H1 (cell line): ENCODE measurements at regions not wholly inside any gene's neighbourhood (a gene's known extent, or its start where the extent isn't known, plus 50 kb on each side); places are given as distances from the start of the nearest gene placed in this dataset.

Source experiments
- CTCF ChIA-PET: fragments of 300-600 bp; sonication (Branson Sonifier 250); formaldehyde crosslinking; loops from one replicate; lab custom pipeline; 2021; ENCODE audit not compliant: partially characterized antibody; lab: Charles Lee
- POLR2A ChIA-PET: fragments of 300-600 bp; sonication (Branson Sonifier 250); formaldehyde crosslinking; loops from one replicate; lab custom pipeline; 2021; ENCODE audit warnings: inconsistent platforms; ENCODE audit not compliant: partially characterized antibody; lab: Charles Lee
- DNase-seq, 2 experiments: peaks; one replicate each; pipeline versions ENCODE4 v3.0.0 to v3.0.0-alpha.2; 2010 to 2022; ENCODE audit warnings: low spot score in 2 of 2, low read depth in 1 of 2, mixed read lengths in 1 of 2
- FAIRE-seq: peaks from 2 replicates; lab custom pipeline; 2011; peaks lifted over from hg19 to GRCh38; lab: Jason Lieb, UNC
- H2AFZ ChIP-seq: 2 replicates; pipeline ENCODE4 v1.8.1; 2012; ENCODE audit warnings: low read length, inconsistent platforms
- H2AK5ac ChIP-seq: 2 replicates; pipeline ENCODE4 v1.6.1; 2013; ENCODE audit warnings: low read depth, low read length
- H2BK120ac ChIP-seq: replicated peaks from 2 replicates; pipeline ENCODE3; 2013; ENCODE audit warnings: low read depth, low read length, inconsistent platforms
- H2BK12ac ChIP-seq: 2 replicates; pipeline ENCODE4 v1.6.1; 2013; ENCODE audit warnings: low read depth, low read length
- H2BK15ac ChIP-seq: 2 replicates; pipeline ENCODE4 v1.6.1; 2013; ENCODE audit warnings: low read length
- H2BK20ac ChIP-seq: 2 replicates; pipeline ENCODE4 v1.6.1; 2013; ENCODE audit warnings: low read length
- H2BK5ac ChIP-seq: 2 replicates; pipeline ENCODE4 v1.6.1; 2013; ENCODE audit warnings: low read depth, low read length
- H3K14ac ChIP-seq: 2 replicates; pipeline ENCODE4 v1.6.1; 2013; ENCODE audit warnings: inconsistent platforms; ENCODE audit not compliant: insufficient read length
- H3K18ac ChIP-seq: 2 replicates; pipeline ENCODE4 v1.6.1; 2013; ENCODE audit warnings: low read length; ENCODE audit errors: extremely low read depth
- H3K23ac ChIP-seq: 2 replicates; pipeline ENCODE4 v1.6.1; 2013; ENCODE audit warnings: inconsistent platforms; ENCODE audit not compliant: insufficient read length
- H3K23me2 ChIP-seq: 2 replicates; pipeline ENCODE4 v1.6.1; 2013; ENCODE audit warnings: low read depth, low read length
- H3K27ac ChIP-seq: 2 replicates; pipeline ENCODE4 v1.6.1; 2011; ENCODE audit warnings: low read depth, low read length, inconsistent platforms
- H3K27me3 ChIP-seq, 4 experiments: replicated peaks in 1 of 4; 1 replicate in 1 of 4; 2 replicates in 3 of 4; pipeline versions ENCODE4 v1.6.1 to v1.8.1; 2011 to 2013; ENCODE audit warnings: low read length in 3 of 4, mild to moderate bottlenecking in 3 of 4, inconsistent platforms in 2 of 4, mixed read lengths in 2 of 4, moderate library complexity in 1 of 4; ENCODE audit not compliant: control insufficient read depth in 3 of 4, insufficient read depth in 3 of 4; ENCODE audit errors: extremely low read depth in 1 of 4
- H3K36me3 ChIP-seq, 4 experiments: 2 replicates each; pipeline versions ENCODE4 v1.6.1 to v1.8.1; 2011 to 2013; ENCODE audit warnings: mild to moderate bottlenecking in 4 of 4, low read length in 3 of 4, moderate library complexity in 2 of 4, control low read depth in 1 of 4, inconsistent platforms in 1 of 4; ENCODE audit not compliant: insufficient read depth in 4 of 4, control insufficient read depth in 2 of 4
- H3K4ac ChIP-seq: replicated peaks from 2 replicates; pipeline ENCODE3; 2013; ENCODE audit warnings: low read length, low read depth, mixed read lengths, inconsistent platforms; ENCODE audit not compliant: insufficient read length
- H3K4me1 ChIP-seq, 4 experiments: replicated peaks in 1 of 4; 1 replicate in 1 of 4; 2 replicates in 3 of 4; pipeline versions ENCODE4 v1.6.1 to v1.8.1; 2011 to 2013; ENCODE audit warnings: low read length in 3 of 4, inconsistent platforms in 2 of 4, mixed read lengths in 1 of 4; ENCODE audit not compliant: insufficient read depth in 4 of 4, control insufficient read depth in 3 of 4
- H3K4me2 ChIP-seq, 2 experiments: 2 replicates each; pipeline versions ENCODE4 v1.6.1 to v1.8.1; 2011 to 2013; ENCODE audit warnings: low read depth in 2 of 2, low read length in 2 of 2, control low read depth in 1 of 2, inconsistent platforms in 1 of 2, mild to moderate bottlenecking in 1 of 2; ENCODE audit not compliant: insufficient read depth in 1 of 2
- H3K4me3 ChIP-seq, 4 experiments: fragments of 200-600, 300-600 bp in 1 of 4; sonication (generic), shearing (Covaris generic), sonication (Bioruptor Twin) in 1 of 4; 2 replicates each; pipeline versions ENCODE4 v1.5.1 to v1.8.1; 2011 to 2016; ENCODE audit warnings: low read length in 4 of 4, low read depth in 3 of 4, control low read depth in 2 of 4, inconsistent platforms in 2 of 4, mild to moderate bottlenecking in 2 of 4, mixed read lengths in 1 of 4, moderate library complexity in 1 of 4; ENCODE audit not compliant: insufficient read depth in 2 of 4; ENCODE audit errors: extremely low read depth in 1 of 4
- H3K56ac ChIP-seq: replicated peaks from 2 replicates; pipeline ENCODE3; 2013; ENCODE audit warnings: low read depth, mild to moderate bottlenecking, mixed read lengths, low read length, inconsistent platforms; ENCODE audit not compliant: insufficient read length
- H3K79me1 ChIP-seq: 2 replicates; pipeline ENCODE4 v1.6.1; 2013; ENCODE audit warnings: low read depth, low read length, control low read depth
- H3K79me2 ChIP-seq, 2 experiments: 2 replicates each; pipeline versions ENCODE4 v1.6.1 to v1.8.1; 2012 to 2013; ENCODE audit warnings: low read length in 2 of 2, mild to moderate bottlenecking in 2 of 2, inconsistent platforms in 1 of 2; ENCODE audit not compliant: insufficient read depth in 2 of 2, control insufficient read depth in 1 of 2
- H3K9ac ChIP-seq, 4 experiments: replicated peaks in 1 of 4; 1 replicate in 1 of 4; 2 replicates in 3 of 4; pipeline versions ENCODE4 v1.6.1 to v1.8.1; 2011 to 2013; ENCODE audit warnings: low read depth in 3 of 4, low read length in 3 of 4, control low read depth in 2 of 4, mild to moderate bottlenecking in 2 of 4, moderate library complexity in 2 of 4, inconsistent platforms in 1 of 4; ENCODE audit errors: extremely low read depth in 1 of 4
- H3K9me3 ChIP-seq, 2 experiments: 2 replicates each; pipeline versions ENCODE4 v1.6.1 to v1.8.1; 2012 to 2013; ENCODE audit warnings: mild to moderate bottlenecking in 2 of 2, moderate library complexity in 2 of 2, control low read depth in 1 of 2, inconsistent platforms in 1 of 2, low read depth in 1 of 2, low read length in 1 of 2, mixed read lengths in 1 of 2; ENCODE audit not compliant: insufficient read depth in 2 of 2
- H4K20me1 ChIP-seq, 2 experiments: replicated peaks in 1 of 2; 2 replicates each; pipeline versions ENCODE3 to v1.8.1; 2011 to 2013; ENCODE audit warnings: inconsistent platforms in 2 of 2, low read length in 2 of 2, mild to moderate bottlenecking in 1 of 2; ENCODE audit not compliant: insufficient read depth in 2 of 2, control insufficient read depth in 1 of 2
- H4K5ac ChIP-seq: 2 replicates; pipeline ENCODE4 v1.6.1; 2013; ENCODE audit warnings: low read length, low read depth, mixed read lengths, inconsistent platforms; ENCODE audit not compliant: insufficient read length
- H4K8ac ChIP-seq: 2 replicates; pipeline ENCODE4 v1.8.0; 2013; ENCODE audit warnings: mild to moderate bottlenecking, moderate library complexity, low read length, inconsistent platforms; ENCODE audit not compliant: insufficient read depth; ENCODE audit errors: extremely low read depth
- H4K91ac ChIP-seq: replicated peaks from 2 replicates; pipeline ENCODE3; 2013; ENCODE audit warnings: low read length, mixed read lengths, inconsistent platforms; ENCODE audit not compliant: insufficient read length
- ATF3 ChIP-seq: IDR thresholded peaks from 2 replicates; pipeline ENCODE4 v1.6.1; 2011; ENCODE audit warnings: low read depth, mild to moderate bottlenecking, low read length; ENCODE audit not compliant: insufficient read depth
- BCL11A ChIP-seq, 2 experiments: IDR thresholded peaks; one replicate each; pipeline ENCODE4 v1.6.1; 2011; ENCODE audit warnings: low read depth in 2 of 2, low read length in 2 of 2, mild to moderate bottlenecking in 2 of 2
- CBX8 ChIP-seq: fragments of 300-800, 300-1000 bp; sonication (generic); IDR thresholded peaks from 2 replicates; pipeline ENCODE4 v1.7.1; 2016; ENCODE audit warnings: low read depth, low read length, borderline replicate concordance
- E2F6 ChIP-seq: IDR thresholded peaks from 2 replicates; pipeline ENCODE4 v1.6.1; 2012; ENCODE audit warnings: inconsistent platforms
- EP300 ChIP-seq, 2 experiments: IDR thresholded peaks; 1 replicate in 1 of 2; 2 replicates in 1 of 2; pipeline ENCODE4 v1.6.1; 2011 to 2012; ENCODE audit warnings: low read depth in 2 of 2, low read length in 2 of 2, mild to moderate bottlenecking in 2 of 2, borderline replicate concordance in 1 of 2, inconsistent platforms in 1 of 2, moderate library complexity in 1 of 2
- HDAC6 ChIP-seq: IDR thresholded peaks from one replicate; pipeline ENCODE4 v1.7.1; 2012; ENCODE audit warnings: low read depth, mild to moderate bottlenecking, inconsistent platforms, low read length, moderate library complexity
- JUN ChIP-seq: IDR thresholded peaks from 2 replicates; pipeline ENCODE4 v1.6.1; 2011; ENCODE audit warnings: low read depth, mild to moderate bottlenecking, improper control_type of control experiment, low read length
- MAX ChIP-seq: IDR thresholded peaks from 2 replicates; pipeline ENCODE4 v1.6.1; 2012; ENCODE audit warnings: inconsistent platforms
- POU5F1 ChIP-seq: IDR thresholded peaks from 2 replicates; pipeline ENCODE4 v1.6.1; 2011; ENCODE audit warnings: low read depth, mild to moderate bottlenecking, low read length, moderate library complexity
- RAD21 ChIP-seq, 2 experiments: IDR thresholded peaks in 1 of 2; conservative IDR thresholded peaks in 1 of 2; 2 replicates each; pipeline ENCODE4 v1.6.1; 2011; ENCODE audit warnings: low read depth in 2 of 2, low read length in 2 of 2, improper control_type of control experiment in 1 of 2, inconsistent platforms in 1 of 2, mild to moderate bottlenecking in 1 of 2, moderate library complexity in 1 of 2
- SAP30 ChIP-seq: fragments of 300-600 bp; sonication (generic); IDR thresholded peaks from 2 replicates; pipeline ENCODE4 v1.7.1; 2012; ENCODE audit warnings: low read length, moderate library complexity, mild to moderate bottlenecking, inconsistent platforms; ENCODE audit not compliant: insufficient read depth, insufficient replicate concordance
- SP1 ChIP-seq: IDR thresholded peaks from 2 replicates; pipeline ENCODE4 v1.6.1; 2011; ENCODE audit warnings: low read depth, low read length
- TAF1 ChIP-seq: IDR thresholded peaks from 2 replicates; pipeline ENCODE4 v1.6.1; 2011; ENCODE audit warnings: mild to moderate bottlenecking, low read depth, low read length
- TAF7 ChIP-seq: optimal IDR thresholded peaks from 2 replicates; pipeline ENCODE3; 2011; ENCODE audit warnings: low read depth, mild to moderate bottlenecking, inconsistent platforms, low read length, moderate library complexity, borderline replicate concordance

- Histone ChIP-seq H3K14ac (no peak overlapping the region), H3K9ac (no peak overlapping the region), H3K36me3 (no peaks in the 10 kb centered on the region), H3K23ac (no peak overlapping the region), H2BK120ac (no peak overlapping the region), H3K18ac (no peak overlapping the region), H2BK15ac (no peak overlapping the region), H3K27ac (no peak overlapping the region), H2AFZ (no peak overlapping the region), H2BK12ac (no peak overlapping the region), H3K4me2 (no peak overlapping the region), H3K9me3 (no peaks in the 10 kb centered on the region), H3K23me2 (no peaks in the 10 kb centered on the region), H4K8ac (no peak overlapping the region), H3K56ac (no peak overlapping the region), H3K4ac (no peak overlapping the region), H3K79me1 (no peaks in the 10 kb centered on the region), H3K4me3 (no peak overlapping the region), H2AK5ac (no peak overlapping the region), H3K27me3 (no peaks in the 10 kb centered on the region), H4K91ac (no peak overlapping the region), H2BK5ac (no peak overlapping the region), H3K4me1 (no peaks in the 10 kb centered on the region), H4K20me1 (no peaks in the 10 kb centered on the region), H2BK20ac (no peak overlapping the region), H4K5ac (no peak overlapping the region), H3K79me2 (no peaks in the 10 kb centered on the region)
- ChIA-PET CTCF (interaction anchor here (0.5 to 1.4 kb wide), 2 partner anchors 89 to 195 kb away, joined by 3 to 6 read pairs; no protein-coding TSS in a partner anchor), POLR2A (no interaction called here)
- no peak for FAIRE-seq
- DNase-seq: no peak
- TF ChIP-seq SAP30: no peak
- no peak for TF ChIP-seq HDAC6
- TF ChIP-seq TAF7: no peak
- TF ChIP-seq ATF3: no peak
- no peak for TF ChIP-seq POU5F1
- no peak for TF ChIP-seq E2F6
- no peak for TF ChIP-seq BCL11A (IDR thresholded peaks at IDR 0.05; ENCODE audit: low read depth in 2 of 2, low read length in 2 of 2)
- no peak for TF ChIP-seq JUN
- no peak for TF ChIP-seq TAF1
- TF ChIP-seq RAD21 (IDR thresholded peaks at IDR 0.05 in 1 of 2, conservative IDR thresholded peaks at IDR 0.05 in 1 of 2; ENCODE audit: low read depth in 2 of 2, low read length in 2 of 2): no peak
- TF ChIP-seq SP1: no peak
- no peak for TF ChIP-seq EP300 (IDR thresholded peaks at IDR 0.05; ENCODE audit: borderline replicate concordance in 1 of 2, low read depth in 2 of 2, low read length in 2 of 2)
- TF ChIP-seq CBX8: no peak
- no peak for TF ChIP-seq MAX
These were observed 96.3 kb downstream of the NOL4 start for GRCh38 chr18:34128436-34128835.
